GM18519 (cell line): ENCODE measurements at regions not wholly inside any gene's neighbourhood (a gene's known extent, or its start where the extent isn't known, plus 50 kb on each side); places are given as distances from the start of the nearest gene placed in this dataset.
"Not testable (repeated sequence)": the region's sequence is repeated elsewhere in the genome, so short reads cannot be mapped to it uniquely, and the experiment has no call there.

Source experiments
- ATAC-seq: cut with Tn5 transposase; IDR thresholded peaks from one replicate; pipeline ENCODE4 v1.9.1; 2021; ENCODE audit warnings: mild to moderate bottlenecking, moderate library complexity; ENCODE audit not compliant: unreplicated experiment, low FRiP score

GRCh38 chrX:108896349-108896748 is 160.0 kb upstream of the IRS4 start:
- not testable (repeated sequence) for ATAC-seq

- ATAC-seq = no peak
These were observed 156.1 kb upstream of the IRS4 start for GRCh38 chrX:108892501-108892900.

GRCh38 chrX:108875548-108875947 is 139.2 kb upstream of the IRS4 start:
- ATAC-seq = no peak

GRCh38 chrX:108843039-108843438 is 106.7 kb upstream of the IRS4 start:
- not testable (repeated sequence) for ATAC-seq

- no peak for ATAC-seq
These were observed 97.6 kb upstream of the IRS4 start for GRCh38 chrX:108833993-108834392.

- ATAC-seq = no peak
These were observed 75.5 kb upstream of the IRS4 start for GRCh38 chrX:108811891-108812290.

GRCh38 chrX:108795240-108795639 is 58.9 kb upstream of the IRS4 start:
- no peak for ATAC-seq
